ENCODE measurements at regions not wholly inside any gene's neighbourhood (a gene's known extent, or its start where the extent isn't known, plus 50 kb on each side); places are given as distances from the start of the nearest gene placed in this dataset.
"Not testable (repeated sequence)": the region's sequence is repeated elsewhere in the genome, so short reads cannot be mapped to it uniquely, and the experiment has no call there.

GRCh38 chr12:3367750-3368444, 123.1 kb upstream of the PRMT8 start:
- no peak for DNase-seq (ENCODE audit: low read depth)

- DNase-seq (ENCODE audit: low read depth) = no peak
Measured at GRCh38 chr12:3371018-3371417, 120.0 kb upstream of the PRMT8 start.

- DNase-seq (ENCODE audit: low read depth) = no peak
Measured at GRCh38 chr12:3375326-3375725, 115.7 kb upstream of the PRMT8 start.

- DNase-seq (ENCODE audit: low read depth) = no peak
Measured at GRCh38 chr12:3376779-3377455, 114.1 kb upstream of the PRMT8 start.

GRCh38 chr12:3378655-3379054, 112.3 kb upstream of the PRMT8 start:
- no peak for DNase-seq (ENCODE audit: low read depth)

- DNase-seq (ENCODE audit: low read depth) = no peak
Measured at GRCh38 chr12:3379079-3379478, 111.9 kb upstream of the PRMT8 start.

- peak; percentile 84 for DNase-seq (ENCODE audit: low read depth)
Measured at GRCh38 chr12:3380200-3381043, 110.6 kb upstream of the PRMT8 start.

GRCh38 chr12:3381059-3382047, 109.7 kb upstream of the PRMT8 start:
- peak; percentile 84 for DNase-seq (ENCODE audit: low read depth)

- no peak for DNase-seq (ENCODE audit: low read depth)
Measured at GRCh38 chr12:3389986-3390385, 101.0 kb upstream of the PRMT8 start.

- DNase-seq (ENCODE audit: low read depth) = not testable (repeated sequence)
Measured at GRCh38 chr12:3397596-3397995, 93.4 kb upstream of the PRMT8 start.

- no peak for DNase-seq (ENCODE audit: low read depth)
Measured at GRCh38 chr12:3398196-3398789, 92.7 kb upstream of the PRMT8 start.

- DNase-seq (ENCODE audit: low read depth) = no peak
Measured at GRCh38 chr12:3405821-3406220, 85.2 kb upstream of the PRMT8 start.

- no peak for DNase-seq (ENCODE audit: low read depth)
Measured at GRCh38 chr12:3407723-3408122, 83.3 kb upstream of the PRMT8 start.

GRCh38 chr12:3409662-3410061, 81.3 kb upstream of the PRMT8 start:
- DNase-seq (ENCODE audit: low read depth) = no peak

GRCh38 chr12:3416159-3416558, 74.8 kb upstream of the PRMT8 start:
- no peak for DNase-seq (ENCODE audit: low read depth)

- no peak for DNase-seq (ENCODE audit: low read depth)
Measured at GRCh38 chr12:3416670-3417069, 74.3 kb upstream of the PRMT8 start.

GRCh38 chr12:3417113-3417512, 73.9 kb upstream of the PRMT8 start:
- no peak for DNase-seq (ENCODE audit: low read depth)

GRCh38 chr12:3417937-3418462, 73.0 kb upstream of the PRMT8 start:
- no peak for DNase-seq (ENCODE audit: low read depth)

GRCh38 chr12:3418609-3419390, 72.2 kb upstream of the PRMT8 start:
- no peak for DNase-seq (ENCODE audit: low read depth)

GRCh38 chr12:3419558-3419957, 71.4 kb upstream of the PRMT8 start:
- no peak for DNase-seq (ENCODE audit: low read depth)
